ENCODE measurements at regions not wholly inside any gene's neighbourhood (a gene's known extent, or its start where the extent isn't known, plus 50 kb on each side); places are given as distances from the start of the nearest gene placed in this dataset.

GRCh38 chr5:13540168-13540750 is 404.2 kb downstream of the DNAH5 start:
- DNase-seq (ENCODE audit: low read depth), result no peak
- no peak overlapping the region for H3K4me3 ChIP-seq (ENCODE audit: low read depth, low read length)
- TF ChIP-seq CTCF (conservative IDR thresholded peaks at IDR 0.05; ENCODE audit: low read depth, low read length), result no peak

GRCh38 chr5:13536933-13537332 is 407.6 kb downstream of the DNAH5 start:
- H3K4me3 ChIP-seq (ENCODE audit: low read depth, low read length), result no peak overlapping the region
- DNase-seq (ENCODE audit: low read depth), result no peak
- no peak for TF ChIP-seq CTCF (conservative IDR thresholded peaks at IDR 0.05; ENCODE audit: low read depth, low read length)

GRCh38 chr5:13533833-13534232 is 410.7 kb downstream of the DNAH5 start:
- DNase-seq (ENCODE audit: low read depth), result no peak

GRCh38 chr5:13529300-13529699 is 415.2 kb downstream of the DNAH5 start:
- H3K4me3 ChIP-seq (ENCODE audit: low read depth, low read length), result no peak overlapping the region
- no peak for DNase-seq (ENCODE audit: low read depth)
- no peak for TF ChIP-seq CTCF (conservative IDR thresholded peaks at IDR 0.05; ENCODE audit: low read depth, low read length)

More at GRCh38 chr5:13533833-13534232, 410.7 kb downstream of the DNAH5 start:
- TF ChIP-seq CTCF (conservative IDR thresholded peaks at IDR 0.05; ENCODE audit: low read depth, low read length), result no peak
- H3K4me3 ChIP-seq (ENCODE audit: low read depth, low read length), result no peak overlapping the region

GRCh38 chr5:13524936-13525335 is 419.6 kb downstream of the DNAH5 start:
- no peak for TF ChIP-seq CTCF (conservative IDR thresholded peaks at IDR 0.05; ENCODE audit: low read depth, low read length)
- no peak overlapping the region for H3K4me3 ChIP-seq (ENCODE audit: low read depth, low read length)
- DNase-seq (ENCODE audit: low read depth), result no peak

GRCh38 chr5:13519131-13519530 is 425.4 kb downstream of the DNAH5 start:
- no peak for DNase-seq (ENCODE audit: low read depth)
- no peak for TF ChIP-seq CTCF (conservative IDR thresholded peaks at IDR 0.05; ENCODE audit: low read depth, low read length)

GRCh38 chr5:13516195-13516594 is 428.3 kb downstream of the DNAH5 start:
- TF ChIP-seq CTCF (conservative IDR thresholded peaks at IDR 0.05; ENCODE audit: low read depth, low read length), result no peak
- DNase-seq (ENCODE audit: low read depth), result no peak

More at GRCh38 chr5:13519131-13519530, 425.4 kb downstream of the DNAH5 start:
- no peak overlapping the region for H3K4me3 ChIP-seq (ENCODE audit: low read depth, low read length)

More at GRCh38 chr5:13516195-13516594, 428.3 kb downstream of the DNAH5 start:
- H3K4me3 ChIP-seq (ENCODE audit: low read depth, low read length), result no peak overlapping the region
